ENCODE measurements at regions not wholly inside any gene's neighbourhood (a gene's known extent, or its start where the extent isn't known, plus 50 kb on each side); places are given as distances from the start of the nearest gene placed in this dataset.
"Not testable (repeated sequence)": the region's sequence is repeated elsewhere in the genome, so short reads cannot be mapped to it uniquely, and the experiment has no call there.

DNA sequence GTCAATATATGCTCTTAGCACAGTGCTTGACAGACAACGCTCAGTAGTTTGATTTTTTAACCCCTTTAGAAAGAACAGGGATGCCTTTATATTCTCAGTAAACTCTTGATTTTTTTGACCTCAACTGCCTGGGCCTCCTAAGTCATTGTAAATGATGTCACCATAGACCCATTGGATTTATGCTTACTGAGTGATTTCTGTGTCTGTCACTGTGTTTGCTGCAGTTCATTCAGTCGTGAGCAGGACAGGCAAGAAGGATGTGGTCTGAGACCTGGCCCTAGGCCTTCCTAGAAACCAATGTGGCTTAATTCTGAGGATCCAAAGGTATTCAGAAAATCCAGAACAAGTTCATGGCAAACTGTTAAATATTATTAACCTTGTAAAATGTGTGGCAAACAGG, 868.1 kb downstream of the XPNPEP1 start:
- FAIRE-seq, result no peak

DNA sequence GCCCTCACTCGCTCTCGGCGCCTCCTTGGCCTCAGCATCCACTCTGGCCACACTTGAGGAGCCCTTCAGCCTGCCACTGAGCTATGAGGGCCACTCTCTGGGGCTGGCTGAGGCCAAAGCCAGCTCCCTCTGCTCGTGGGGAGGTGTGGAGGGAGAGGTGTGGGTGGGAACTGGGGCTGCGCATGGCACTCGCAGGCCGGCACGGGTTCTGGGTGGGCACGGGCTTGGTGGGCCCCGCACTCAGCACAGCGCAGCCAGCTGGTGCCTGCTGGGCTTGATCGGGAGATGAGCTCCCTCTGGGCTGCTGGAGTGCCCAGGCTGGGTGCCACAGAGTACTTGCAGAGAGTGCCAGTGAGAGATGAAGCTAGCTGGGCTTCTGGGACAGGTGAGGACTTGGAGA, 875.5 kb downstream of the XPNPEP1 start:
- no peak for FAIRE-seq

DNA sequence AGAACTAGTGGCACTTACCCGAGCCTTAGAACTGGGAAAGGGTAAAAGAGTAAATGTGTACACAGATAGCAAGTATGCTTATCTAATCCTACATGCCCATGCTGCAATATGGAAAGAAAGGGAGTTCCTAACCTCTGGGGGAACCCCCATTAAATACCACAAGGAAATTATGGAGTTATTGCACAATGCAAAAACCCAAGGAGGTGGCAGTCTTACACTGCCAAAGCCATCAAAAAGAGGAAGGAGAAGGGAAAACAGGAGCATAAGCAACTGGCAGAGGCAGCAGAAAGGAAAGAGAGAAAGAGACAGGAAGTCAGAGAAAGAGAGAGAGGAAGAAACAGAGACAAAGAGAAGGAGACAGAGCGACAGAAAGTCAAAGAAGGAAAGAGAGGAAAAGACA, 876.9 kb downstream of the XPNPEP1 start:
- FAIRE-seq, result not testable (repeated sequence)

DNA sequence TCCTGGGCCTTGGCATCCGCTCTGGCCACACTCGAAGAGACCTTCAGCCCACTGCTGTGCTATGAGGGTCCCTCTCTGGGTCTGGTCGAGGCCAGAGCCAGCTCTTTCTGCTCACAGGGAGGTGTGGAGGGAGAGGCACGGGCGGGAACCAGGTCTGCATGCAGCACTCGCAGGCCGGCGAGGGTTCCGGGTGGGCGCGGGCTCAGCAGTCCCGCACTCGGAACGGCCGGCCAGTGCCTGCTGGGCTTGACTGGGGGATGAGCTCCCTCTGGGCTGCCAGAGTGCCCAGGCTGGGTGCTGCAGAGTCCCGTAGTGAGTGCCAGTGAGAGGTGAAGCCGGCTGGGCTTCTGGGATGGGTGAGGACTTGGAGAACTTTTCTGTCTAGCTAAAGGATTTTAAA, 882.7 kb downstream of the XPNPEP1 start:
- FAIRE-seq, result no peak

DNA sequence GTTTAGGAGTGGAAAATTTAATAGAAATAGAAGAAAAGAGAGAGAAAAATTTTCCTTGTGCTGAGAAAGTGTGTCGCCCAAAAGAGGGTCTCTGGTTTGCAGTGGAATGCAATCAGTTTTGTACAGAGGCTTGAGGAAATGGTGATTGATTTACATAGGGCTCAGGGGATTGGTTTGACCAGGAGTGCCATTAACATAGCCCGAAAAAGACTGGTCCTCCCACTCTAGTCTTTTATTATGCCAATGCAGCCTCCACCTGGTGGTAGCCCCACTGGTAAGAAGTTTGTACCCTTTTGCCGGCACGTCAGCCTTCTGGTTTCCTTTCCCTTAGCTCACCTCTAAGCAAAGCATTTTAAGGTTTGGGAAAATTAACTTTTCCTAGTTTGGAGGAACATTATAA, 885.3 kb downstream of the XPNPEP1 start:
- no peak for FAIRE-seq

DNA sequence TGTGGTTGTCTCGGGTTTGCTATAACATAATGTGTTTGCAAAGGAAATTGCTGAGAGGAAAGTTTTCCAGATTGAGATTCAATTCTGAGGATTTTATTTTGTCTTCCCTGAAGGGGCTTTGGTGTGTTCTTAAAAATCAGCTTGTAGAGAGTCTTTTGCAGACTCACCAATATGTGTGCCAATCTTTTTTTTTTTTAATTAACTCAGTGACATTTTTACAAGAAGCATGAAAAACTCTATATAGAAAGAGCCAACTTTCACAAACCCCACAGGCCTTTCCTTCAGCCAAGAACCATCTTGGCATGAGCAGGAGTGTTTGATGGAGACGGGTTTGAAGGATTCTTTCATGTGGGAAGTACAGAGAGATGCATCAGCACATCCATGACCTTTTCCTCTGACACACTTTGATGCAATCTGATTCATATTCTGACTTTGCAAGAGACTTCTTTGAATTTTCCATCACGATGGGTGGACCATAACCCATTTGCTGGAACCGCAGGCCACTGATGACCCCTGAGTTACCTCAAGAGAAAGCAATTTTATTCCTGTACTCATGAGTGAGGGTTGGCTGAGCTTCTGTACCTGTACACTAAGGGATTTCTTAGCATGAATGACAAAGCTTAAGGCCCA, 892.6 kb downstream of the XPNPEP1 start:
- FAIRE-seq, result no peak

DNA sequence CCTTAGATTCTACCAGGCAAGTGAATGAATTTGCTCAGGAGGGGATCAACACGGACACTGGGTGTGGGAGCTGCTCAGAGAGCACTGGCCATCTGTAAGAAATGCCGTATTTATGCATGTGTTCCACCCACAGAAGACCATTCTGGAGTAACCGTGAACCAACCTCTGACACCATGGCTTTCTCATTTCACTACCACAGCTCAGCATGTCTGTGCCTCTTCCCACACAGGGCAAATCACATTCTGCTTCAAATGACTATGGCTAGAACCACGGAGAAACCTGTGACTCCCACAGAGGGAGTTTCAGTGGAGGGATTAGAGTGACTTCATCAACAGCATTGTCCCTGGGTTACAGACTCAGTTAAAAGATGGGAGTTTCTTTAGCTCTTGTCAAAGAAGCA, 893.4 kb downstream of the XPNPEP1 start:
- no peak for FAIRE-seq

DNA sequence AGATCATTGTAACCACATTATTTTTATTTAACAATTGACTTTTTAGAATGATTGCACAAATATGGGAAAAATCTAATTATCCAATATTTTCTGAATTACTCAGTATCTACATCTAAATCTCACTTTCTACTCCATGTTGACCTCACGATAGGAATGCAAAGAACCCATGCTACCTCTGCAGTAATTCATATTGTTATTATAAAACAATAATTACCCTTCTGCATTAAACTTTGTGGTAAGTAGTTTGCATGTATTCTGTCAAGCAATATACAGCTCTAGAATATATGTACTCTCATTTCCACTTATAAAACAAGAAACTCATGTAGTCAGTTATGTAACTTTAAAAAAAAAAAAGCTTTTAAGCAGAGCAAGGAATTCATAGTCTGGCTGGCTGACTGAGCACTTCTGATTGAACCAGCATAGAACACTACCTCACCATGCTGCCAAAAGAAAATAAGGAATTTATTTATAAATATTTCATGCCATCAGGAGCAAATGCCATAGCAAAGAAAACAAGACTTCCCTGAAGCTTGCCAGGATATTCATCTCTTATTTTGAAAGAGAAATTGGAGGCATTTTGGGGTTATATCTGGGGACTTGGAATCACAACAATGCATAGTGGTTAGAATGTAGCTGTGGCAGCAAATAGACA, 895.7 kb downstream of the XPNPEP1 start:
- FAIRE-seq, result no peak

DNA sequence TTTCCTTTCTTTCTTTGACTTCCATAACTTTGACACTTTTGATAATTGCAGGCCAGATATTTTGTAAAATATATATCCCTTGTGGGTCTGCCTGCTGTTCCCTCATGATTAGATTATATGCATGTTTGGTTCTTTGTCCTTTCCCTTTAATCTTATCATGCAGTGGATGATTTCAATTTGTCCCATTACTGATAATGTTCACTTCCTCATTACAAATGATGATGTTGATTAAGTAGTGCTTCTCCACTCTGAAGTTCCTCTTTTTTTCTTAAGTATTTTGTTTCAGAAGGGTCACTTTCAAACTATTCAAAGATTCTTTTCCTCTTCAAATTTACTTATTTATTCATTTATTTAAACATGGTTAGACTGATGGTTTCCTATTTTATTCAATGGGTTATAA, 898.1 kb downstream of the XPNPEP1 start:
- FAIRE-seq, result no peak

DNA sequence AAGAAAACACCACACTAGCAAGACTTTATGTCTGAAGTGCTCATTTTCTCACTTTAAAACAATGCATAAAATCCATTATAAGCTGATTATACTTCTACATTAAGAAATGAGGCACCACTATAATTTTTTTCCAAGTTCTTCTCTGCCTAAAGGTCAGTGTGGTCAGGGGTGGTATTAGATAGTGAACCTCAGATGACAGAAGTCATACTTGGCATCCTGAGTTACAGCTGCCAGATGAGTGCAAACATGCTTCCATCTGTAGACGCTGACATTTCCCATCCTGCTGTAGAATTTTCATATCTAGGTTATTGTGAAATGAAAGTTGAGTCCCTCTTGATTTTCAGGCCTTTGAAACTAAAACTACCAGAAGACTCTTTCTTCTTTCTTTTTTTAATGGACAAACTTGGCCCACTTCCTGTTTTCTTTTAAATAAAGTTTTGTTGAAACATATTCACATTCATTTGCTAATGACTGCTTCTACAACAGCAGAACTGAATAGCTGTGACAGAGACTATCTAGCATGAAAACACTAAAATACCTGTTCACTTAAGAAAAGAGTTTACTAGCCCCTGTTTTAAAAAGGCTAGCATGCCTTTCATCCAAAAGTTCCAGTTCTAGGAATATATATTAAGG, 900.8 kb downstream of the XPNPEP1 start:
- no peak for FAIRE-seq

DNA sequence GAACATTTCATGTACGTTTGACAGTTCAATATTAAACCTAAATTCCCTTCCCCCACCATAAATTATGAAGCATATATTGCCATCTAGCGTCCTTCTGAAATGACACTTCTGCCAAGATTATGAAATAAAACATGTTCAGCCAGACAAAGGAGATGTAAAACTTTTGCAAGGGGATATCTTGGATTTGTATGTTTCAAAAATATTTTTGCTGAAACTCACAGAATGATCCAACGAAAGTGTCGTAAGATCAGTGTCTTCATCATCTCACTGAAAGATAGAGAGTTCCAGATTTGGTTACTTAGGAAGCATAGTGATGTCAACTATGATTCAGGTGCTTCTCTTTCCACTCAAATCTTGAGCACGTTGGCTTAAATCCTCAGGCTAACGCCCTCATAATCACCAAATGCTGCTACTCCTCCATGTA, 904.3 kb downstream of the XPNPEP1 start:
- FAIRE-seq, result no peak

DNA sequence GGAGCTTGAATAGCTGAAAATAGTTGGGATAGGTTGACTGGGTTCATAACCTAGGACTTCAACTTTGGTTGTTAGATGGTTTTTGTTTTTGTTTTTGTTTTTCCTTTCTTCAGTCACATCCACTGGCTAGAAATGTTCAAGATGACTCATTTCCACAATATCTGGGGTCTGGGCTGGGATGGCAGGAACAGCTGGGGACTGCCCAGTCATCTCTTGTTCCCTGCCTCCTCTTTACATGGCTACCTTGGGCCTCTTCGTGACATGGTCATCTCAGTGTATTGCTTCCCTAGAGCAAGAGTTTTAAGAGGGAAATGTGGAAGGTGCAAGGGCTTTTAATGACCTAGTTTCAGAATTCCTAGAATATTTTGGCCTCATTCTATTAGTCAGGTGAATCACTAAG, 915.8 kb downstream of the XPNPEP1 start:
- FAIRE-seq, result no peak

DNA sequence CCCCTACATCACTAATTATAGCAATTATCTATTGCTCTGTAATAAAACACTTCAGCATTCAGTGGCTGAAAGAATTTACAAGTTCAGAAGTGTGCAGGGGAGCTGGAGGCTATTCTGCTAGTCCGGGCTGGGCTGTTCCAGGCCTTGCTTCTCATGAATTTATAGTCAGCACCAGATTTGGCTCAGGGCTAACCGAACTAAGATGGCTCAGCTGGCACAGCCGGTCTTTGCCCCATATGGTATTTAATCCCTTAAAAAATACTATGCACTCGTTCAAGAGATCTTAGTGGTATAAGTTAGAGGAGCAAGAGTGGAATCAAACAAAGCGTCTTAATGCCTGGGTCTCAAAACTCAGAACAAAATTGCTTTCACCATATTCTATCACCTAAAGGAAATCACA, 932.9 kb downstream of the XPNPEP1 start:
- no peak for FAIRE-seq

DNA sequence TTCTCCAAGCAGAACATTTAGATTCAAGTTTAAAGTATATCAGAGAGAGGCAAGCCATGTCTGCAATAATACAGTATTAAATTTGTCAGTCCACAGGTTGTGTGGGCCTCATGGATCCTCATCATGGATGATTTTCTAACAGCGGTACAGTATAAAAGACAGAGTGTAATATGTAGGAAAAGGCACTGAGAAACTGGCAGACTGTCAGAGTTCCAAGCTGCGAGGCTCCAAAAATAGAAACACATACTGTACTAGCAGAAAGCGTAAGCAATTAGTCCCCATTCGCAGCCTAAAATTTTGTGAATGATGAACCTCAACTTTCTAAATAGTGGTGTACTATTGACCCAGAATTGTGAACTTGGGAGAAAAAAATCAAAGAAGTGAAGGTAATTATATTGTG, 933.3 kb downstream of the XPNPEP1 start:
- FAIRE-seq, result no peak

DNA sequence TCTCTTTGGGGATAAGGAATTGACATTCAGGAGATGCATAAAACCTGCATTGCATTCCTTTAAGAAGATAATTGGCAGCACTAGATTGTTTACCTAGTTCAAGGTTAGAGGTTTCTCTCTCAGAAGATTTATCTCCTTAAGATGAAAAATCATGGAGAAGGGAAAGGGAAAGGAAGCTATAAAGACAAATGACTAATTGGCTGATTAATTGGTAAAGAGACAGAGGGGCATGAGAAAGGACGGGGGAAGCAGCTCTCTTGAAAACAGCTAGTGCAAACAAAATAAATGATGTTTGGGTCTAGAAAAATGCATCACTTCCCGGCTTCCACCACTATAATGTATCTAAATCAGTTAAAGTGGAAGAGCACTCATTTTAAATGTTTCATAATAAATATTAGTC, 941.2 kb downstream of the XPNPEP1 start:
- FAIRE-seq, result no peak

DNA sequence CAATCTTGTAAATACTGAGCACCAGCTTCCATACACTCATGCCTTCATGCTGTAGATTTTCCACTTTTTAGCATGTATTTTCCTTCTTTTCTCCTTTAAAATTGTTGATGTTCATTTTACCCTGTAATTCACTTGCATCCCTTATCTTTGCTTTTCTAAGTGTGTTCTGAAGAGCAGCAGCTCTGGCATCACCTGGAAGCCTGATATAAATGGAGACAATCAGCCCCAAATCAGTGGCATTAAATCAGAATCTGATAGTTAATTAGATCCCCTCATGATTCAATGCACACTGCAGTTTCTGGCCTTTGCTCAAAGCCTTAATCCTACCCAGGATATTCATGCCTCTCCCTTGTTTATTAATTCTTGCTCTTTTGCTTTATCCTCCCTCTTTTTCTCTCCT, 942.4 kb downstream of the XPNPEP1 start:
- FAIRE-seq, result no peak

DNA sequence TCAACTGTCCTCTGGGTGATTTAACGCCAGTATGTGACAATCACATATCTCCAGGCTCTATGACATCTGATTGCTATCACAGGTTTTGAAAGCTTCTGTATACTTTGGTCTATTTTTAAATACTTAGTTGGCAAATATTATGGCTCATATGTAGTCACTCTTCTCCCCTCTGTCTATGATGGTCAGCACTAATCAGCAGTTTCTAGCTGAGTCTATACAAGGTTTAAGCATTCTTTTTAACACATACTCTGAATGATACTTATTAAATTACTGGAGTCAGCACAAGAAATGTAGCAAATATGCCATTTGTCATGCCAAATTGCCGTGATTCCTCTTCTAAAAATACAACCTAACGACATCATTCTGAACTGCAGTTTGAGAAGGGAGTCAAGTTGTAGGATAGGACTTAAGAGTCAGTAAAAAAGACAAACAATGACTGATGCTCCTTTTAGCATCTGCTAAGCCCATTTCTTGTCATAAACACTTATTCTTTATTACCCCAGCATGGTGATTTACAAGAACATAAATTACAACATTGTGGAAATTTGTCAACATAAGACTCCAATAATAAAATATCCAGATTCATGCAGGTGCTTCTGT, 947.8 kb downstream of the XPNPEP1 start:
- no peak for FAIRE-seq

DNA sequence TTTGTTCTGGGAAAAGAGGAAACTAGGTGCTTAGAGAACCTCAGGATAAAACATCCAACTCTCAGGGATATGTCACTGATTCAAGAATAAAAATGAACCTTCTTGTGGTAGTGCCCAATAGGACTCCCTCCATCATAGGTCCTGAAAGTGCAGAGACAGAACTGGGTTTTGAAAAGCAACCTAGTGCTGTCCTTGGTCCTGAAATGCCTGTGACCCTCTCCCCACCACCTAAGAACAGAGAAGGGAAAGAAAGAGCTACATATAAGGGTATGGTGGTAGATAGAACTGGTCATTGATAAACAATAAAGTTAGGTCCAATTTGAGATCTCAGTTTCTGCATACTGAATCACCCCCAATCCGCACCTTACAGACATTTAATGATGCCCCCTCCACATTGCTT, 953.3 kb downstream of the XPNPEP1 start:
- no peak for FAIRE-seq

DNA sequence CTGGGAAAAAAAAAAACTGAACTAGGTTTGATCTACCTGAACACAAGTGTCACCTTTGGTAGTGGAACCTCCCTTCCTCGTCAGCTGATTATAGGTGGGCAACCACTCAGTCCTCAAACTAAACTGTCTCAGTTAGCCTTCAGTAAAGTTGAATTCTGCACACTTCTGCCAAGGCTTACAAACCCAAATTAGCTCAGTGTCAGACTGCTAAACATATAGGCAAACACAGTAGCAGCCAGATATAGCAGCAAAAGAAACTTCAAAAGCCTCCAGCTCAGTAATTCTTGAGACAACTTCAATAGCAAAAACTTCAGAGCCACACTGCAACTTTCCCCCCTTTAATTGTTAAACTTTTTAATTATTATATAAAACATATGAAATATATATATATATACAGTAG, 956.9 kb downstream of the XPNPEP1 start:
- FAIRE-seq, result no peak

DNA sequence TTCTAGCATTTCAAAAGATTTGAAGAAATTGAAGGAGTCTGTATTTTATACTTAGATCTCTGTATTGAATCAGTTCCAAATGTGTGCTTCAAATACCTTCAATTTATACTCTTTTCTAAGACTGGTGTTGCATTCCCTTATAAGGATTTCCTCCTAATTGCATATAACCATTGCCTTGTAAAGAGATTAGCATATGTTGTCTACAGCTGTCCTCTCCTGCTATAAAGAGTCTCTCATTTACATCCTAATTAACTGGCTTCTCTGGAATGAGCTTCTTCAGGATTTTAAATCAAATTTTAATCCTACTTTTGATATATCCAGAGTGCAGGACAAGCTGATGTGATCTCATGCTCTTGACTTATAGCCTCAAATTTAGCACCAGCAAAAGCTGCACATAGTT, 957.3 kb downstream of the XPNPEP1 start:
- FAIRE-seq, result no peak

DNA sequence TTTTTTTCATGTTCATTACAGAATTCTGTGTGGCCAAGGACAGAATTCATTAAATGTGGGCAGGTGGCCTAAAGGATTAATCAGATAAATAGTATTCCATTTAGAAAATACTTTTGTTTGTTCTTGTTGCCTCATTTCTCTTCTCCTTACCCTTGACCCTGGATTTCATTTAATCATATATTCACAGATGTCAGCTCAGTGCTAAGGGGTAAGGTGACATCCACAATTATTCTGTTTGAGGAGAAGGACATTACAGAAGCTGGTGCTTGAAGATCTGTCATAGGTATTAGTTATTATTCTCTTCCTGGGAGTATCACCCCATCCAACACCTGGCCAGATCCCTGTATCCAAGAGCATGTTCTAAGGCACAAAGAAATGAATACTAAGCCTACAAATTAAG, 961.1 kb downstream of the XPNPEP1 start:
- no peak for FAIRE-seq

DNA sequence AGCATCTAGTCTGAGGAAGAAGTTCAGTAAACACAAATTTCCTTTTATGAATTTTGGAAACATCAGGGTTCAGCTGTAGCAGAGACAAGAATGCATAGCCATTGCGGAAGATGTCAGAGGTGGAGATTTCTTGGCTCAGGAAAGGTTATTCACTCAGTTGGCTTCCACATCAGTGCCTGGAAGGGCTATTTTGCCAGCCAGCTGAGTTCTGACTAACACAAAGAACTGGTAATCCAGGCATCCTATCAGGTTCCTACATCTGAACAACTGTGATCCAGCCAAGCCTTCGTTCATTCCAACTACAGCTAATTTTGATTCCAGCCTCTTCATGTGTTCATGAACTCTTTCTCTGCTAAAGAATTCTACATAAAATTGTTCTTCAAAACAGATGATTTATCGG, 965.6 kb downstream of the XPNPEP1 start:
- no peak for FAIRE-seq

DNA sequence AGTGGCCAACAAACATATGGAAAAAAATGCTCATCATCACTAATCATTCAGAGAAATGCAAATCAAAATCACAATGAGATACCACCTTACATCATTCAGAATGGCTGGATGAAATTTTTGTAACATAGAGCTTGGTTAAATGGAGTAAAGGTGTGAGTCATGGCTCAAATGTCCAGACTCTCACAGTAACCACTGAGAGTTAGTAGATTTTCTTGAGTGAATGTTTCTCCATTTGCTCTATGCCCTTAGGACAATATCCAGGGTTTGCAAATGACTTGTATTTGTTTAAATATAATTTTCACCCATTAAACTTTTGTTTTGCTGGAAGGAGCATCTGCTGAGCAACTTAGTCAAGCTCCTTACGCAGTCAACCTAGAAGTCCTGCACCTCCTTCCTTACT, 967.2 kb downstream of the XPNPEP1 start:
- no peak for FAIRE-seq

DNA sequence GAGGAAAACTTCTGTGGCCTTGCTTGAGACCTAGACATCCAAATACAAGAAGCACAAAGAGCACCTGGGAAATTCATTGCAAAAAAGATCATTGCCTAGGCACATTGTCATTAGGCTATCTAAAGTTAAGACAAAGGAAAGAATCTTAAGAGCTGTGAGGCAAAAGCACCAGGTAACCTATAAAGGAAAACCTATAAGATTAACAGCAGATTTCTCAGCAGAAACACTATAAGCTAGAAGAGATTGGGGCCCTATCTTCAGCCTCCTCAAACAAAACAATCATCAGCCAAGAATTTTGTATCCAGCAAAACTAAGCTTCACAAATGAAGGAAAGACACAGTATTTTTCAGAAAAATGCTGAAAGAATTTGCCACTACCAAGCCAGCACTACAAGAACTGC, 1003.3 kb downstream of the XPNPEP1 start:
- FAIRE-seq, result not testable (repeated sequence)

All from colon (tissue), 2 donors.